ENCODE measurements at regions not wholly inside any gene's neighbourhood (a gene's known extent, or its start where the extent isn't known, plus 50 kb on each side); places are given as distances from the start of the nearest gene placed in this dataset.

DNA sequence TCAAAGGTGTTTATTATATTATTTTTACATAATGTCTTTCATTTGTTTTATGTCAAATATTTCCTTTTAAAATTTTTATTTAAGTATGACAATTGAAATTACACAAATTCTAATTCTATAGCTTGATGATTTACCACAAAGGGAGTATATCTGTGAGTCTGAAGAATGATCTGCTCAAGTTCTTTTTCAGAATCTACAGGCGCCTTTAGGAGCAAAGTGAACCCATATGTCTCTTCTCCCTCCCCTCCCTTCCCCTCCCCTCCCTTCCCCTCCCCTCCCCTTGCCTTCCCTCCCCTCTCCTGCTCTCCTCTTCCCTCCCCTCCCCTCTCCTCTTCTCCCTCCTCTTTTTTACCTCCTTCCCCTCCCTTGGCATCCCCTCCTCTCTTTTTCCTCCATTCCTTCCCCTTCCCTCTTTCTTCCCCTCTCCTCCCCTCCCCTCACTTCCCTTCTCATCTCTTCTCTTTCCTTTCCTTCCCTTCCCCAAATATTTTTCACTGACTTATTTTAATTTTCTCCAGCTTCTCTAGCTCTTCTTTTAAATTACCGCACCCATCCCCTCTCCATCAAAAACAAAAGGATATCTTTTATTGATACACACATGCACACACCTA, 495.3 kb upstream of the PIK3R1 start:
- TF ChIP-seq, protein P1, sequence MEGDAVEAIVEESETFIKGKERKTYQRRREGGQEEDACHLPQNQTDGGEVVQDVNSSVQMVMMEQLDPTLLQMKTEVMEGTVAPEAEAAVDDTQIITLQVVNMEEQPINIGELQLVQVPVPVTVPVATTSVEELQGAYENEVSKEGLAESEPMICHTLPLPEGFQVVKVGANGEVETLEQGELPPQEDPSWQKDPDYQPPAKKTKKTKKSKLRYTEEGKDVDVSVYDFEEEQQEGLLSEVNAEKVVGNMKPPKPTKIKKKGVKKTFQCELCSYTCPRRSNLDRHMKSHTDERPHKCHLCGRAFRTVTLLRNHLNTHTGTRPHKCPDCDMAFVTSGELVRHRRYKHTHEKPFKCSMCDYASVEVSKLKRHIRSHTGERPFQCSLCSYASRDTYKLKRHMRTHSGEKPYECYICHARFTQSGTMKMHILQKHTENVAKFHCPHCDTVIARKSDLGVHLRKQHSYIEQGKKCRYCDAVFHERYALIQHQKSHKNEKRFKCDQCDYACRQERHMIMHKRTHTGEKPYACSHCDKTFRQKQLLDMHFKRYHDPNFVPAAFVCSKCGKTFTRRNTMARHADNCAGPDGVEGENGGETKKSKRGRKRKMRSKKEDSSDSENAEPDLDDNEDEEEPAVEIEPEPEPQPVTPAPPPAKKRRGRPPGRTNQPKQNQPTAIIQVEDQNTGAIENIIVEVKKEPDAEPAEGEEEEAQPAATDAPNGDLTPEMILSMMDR (conservative IDR thresholded peaks at IDR 0.05), result no peak
- TF ChIP-seq EZH2 (IDR thresholded peaks at IDR 0.05; ENCODE audit: low read depth), result no peak
